GM21717 (cell line): ENCODE measurements at regions not wholly inside any gene's neighbourhood (a gene's known extent, or its start where the extent isn't known, plus 50 kb on each side); places are given as distances from the start of the nearest gene placed in this dataset.

Experiments
- ATAC-seq: cut with Tn5 transposase; IDR thresholded peaks from one replicate; pipeline ENCODE4 v1.9.1; 2021; ENCODE audit warnings: mild to moderate bottlenecking, moderate library complexity; ENCODE audit not compliant: unreplicated experiment

GRCh38 chr16:86016201-86016965, 117.4 kb downstream of the IRF8 start:
- ATAC-seq = no peak

- ATAC-seq = no peak
Observed at GRCh38 chr16:86018071-86018470, 119.1 kb downstream of the IRF8 start.

GRCh38 chr16:86018487-86018886, 119.5 kb downstream of the IRF8 start:
- ATAC-seq = no peak

GRCh38 chr16:86018941-86019340, 120.0 kb downstream of the IRF8 start:
- ATAC-seq = no peak

- no peak for ATAC-seq
Observed at GRCh38 chr16:86019446-86020047, 120.6 kb downstream of the IRF8 start.

GRCh38 chr16:86020971-86021370, 122.0 kb downstream of the IRF8 start:
- no peak for ATAC-seq

GRCh38 chr16:86022381-86022960, 123.5 kb downstream of the IRF8 start:
- no peak for ATAC-seq

GRCh38 chr16:86024210-86024609, 125.2 kb downstream of the IRF8 start:
- ATAC-seq = no peak

- ATAC-seq = no peak
Observed at GRCh38 chr16:86025706-86026105, 126.7 kb downstream of the IRF8 start.

GRCh38 chr16:86026171-86026910, 127.4 kb downstream of the IRF8 start:
- no peak for ATAC-seq

- ATAC-seq = no peak
Observed at GRCh38 chr16:86026916-86027315, 128.0 kb downstream of the IRF8 start.

GRCh38 chr16:86027373-86028126, 128.6 kb downstream of the IRF8 start:
- ATAC-seq = no peak

- no peak for ATAC-seq
Observed at GRCh38 chr16:86029131-86029741, 130.3 kb downstream of the IRF8 start.

- no peak for ATAC-seq
Observed at GRCh38 chr16:86030116-86030515, 131.2 kb downstream of the IRF8 start.

GRCh38 chr16:86031141-86031678, 132.2 kb downstream of the IRF8 start:
- no peak for ATAC-seq

- ATAC-seq = no peak
Observed at GRCh38 chr16:86033016-86033474, 134.1 kb downstream of the IRF8 start.

- no peak for ATAC-seq
Observed at GRCh38 chr16:86033971-86034370, 135.0 kb downstream of the IRF8 start.

GRCh38 chr16:86034421-86034919, 135.5 kb downstream of the IRF8 start:
- ATAC-seq = no peak

- no peak for ATAC-seq
Observed at GRCh38 chr16:86035906-86036305, 136.9 kb downstream of the IRF8 start.
